ENCODE measurements at regions not wholly inside any gene's neighbourhood (a gene's known extent, or its start where the extent isn't known, plus 50 kb on each side); places are given as distances from the start of the nearest gene placed in this dataset.

DNA sequence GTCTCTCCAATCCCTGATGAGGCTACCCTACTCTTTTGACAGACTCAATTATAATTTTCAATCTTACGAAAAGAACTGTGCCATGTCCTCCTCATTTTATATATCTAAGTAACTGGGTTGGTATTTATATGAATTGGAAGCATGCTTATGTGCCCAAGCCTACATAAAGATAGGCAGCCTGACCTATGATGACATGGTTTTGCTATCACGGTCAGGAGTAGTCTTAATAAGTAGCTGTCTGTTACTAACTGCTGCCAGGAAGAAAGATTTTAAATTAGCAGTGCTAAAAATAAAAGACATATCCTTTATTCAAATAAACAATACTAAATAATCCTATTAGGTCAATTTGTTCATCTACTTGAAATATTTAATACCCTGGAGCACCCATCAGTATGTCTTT, 102.0 kb upstream of the DTNA start:
- TF ChIP-seq, protein P1, sequence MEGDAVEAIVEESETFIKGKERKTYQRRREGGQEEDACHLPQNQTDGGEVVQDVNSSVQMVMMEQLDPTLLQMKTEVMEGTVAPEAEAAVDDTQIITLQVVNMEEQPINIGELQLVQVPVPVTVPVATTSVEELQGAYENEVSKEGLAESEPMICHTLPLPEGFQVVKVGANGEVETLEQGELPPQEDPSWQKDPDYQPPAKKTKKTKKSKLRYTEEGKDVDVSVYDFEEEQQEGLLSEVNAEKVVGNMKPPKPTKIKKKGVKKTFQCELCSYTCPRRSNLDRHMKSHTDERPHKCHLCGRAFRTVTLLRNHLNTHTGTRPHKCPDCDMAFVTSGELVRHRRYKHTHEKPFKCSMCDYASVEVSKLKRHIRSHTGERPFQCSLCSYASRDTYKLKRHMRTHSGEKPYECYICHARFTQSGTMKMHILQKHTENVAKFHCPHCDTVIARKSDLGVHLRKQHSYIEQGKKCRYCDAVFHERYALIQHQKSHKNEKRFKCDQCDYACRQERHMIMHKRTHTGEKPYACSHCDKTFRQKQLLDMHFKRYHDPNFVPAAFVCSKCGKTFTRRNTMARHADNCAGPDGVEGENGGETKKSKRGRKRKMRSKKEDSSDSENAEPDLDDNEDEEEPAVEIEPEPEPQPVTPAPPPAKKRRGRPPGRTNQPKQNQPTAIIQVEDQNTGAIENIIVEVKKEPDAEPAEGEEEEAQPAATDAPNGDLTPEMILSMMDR (IDR thresholded peaks at IDR 0.05) = no peak
- TF ChIP-seq POLR2AphosphoS5 (IDR thresholded peaks at IDR 0.05; ENCODE audit: low read depth, low read length) (no peak), SIN3A (IDR thresholded peaks at IDR 0.05; ENCODE audit: borderline replicate concordance, insufficient read depth, low read depth, low read length) (no peak)

Measured in Panc1 (cell line).